DOHH2 (cell line): ENCODE measurements at regions not wholly inside any gene's neighbourhood (a gene's known extent, or its start where the extent isn't known, plus 50 kb on each side); places are given as distances from the start of the nearest gene placed in this dataset.

Source experiments
- CTCF ChIP-seq: fragments of 200-600 bp; sonication (generic); IDR thresholded peaks from one replicate; pipeline ENCODE4 v1.5.1; 2014; ENCODE audit warnings: antibody characterized with exemption, mild to moderate bottlenecking, low read depth, low read length; ENCODE audit not compliant: poor library complexity, severe bottlenecking
- EZH2phosphoT487 ChIP-seq: fragments of 200-600 bp; sonication (generic); IDR thresholded peaks from 2 replicates; pipeline ENCODE4 v1.6.1; 2017; ENCODE audit warnings: borderline replicate concordance, mild to moderate bottlenecking, antibody characterized with exemption, low read length, moderate library complexity, mixed read lengths

DNA sequence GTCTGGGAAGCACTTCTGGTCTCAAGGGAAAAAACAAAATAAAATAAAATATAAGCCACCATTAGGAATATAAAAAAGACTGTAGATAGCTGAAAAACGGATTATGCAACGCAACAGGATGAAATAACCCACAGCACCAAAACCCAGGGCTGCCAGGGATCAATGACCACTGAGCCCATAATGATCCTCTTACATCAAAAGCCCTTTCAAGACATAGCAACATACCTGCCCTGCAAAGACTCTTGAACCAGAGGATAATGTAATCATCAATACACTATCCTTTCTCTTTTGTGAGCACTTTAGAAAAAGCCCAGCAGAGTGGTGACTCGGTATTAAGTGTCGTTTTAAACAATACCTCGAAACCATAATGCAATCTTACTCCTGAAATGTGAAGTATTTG, 235.0 kb upstream of the SOX21 start:
- TF ChIP-seq CTCF, result no peak
- no peak for TF ChIP-seq EZH2phosphoT487
